Endodermal cell (in vitro differentiated cells): ENCODE measurements at regions not wholly inside any gene's neighbourhood (a gene's known extent, or its start where the extent isn't known, plus 50 kb on each side); places are given as distances from the start of the nearest gene placed in this dataset.

Experiments
- DNase-seq: peaks from one replicate; pipeline ENCODE4 v3.0.0-alpha.2; 2017
- H3K27ac ChIP-seq: 2 replicates; pipeline ENCODE4 v1.5.1; 2013; ENCODE audit warnings: mild to moderate bottlenecking, low read depth, low read length, moderate library complexity
- H3K27me3 ChIP-seq: 2 replicates; pipeline ENCODE4 v1.6.1; 2013; ENCODE audit warnings: mild to moderate bottlenecking, low read length, moderate library complexity; ENCODE audit not compliant: insufficient read depth, control insufficient read depth, poor library complexity, severe bottlenecking
- H3K36me3 ChIP-seq: 2 replicates; pipeline ENCODE4 v1.7.0; 2013; ENCODE audit warnings: mild to moderate bottlenecking, low read length, moderate library complexity; ENCODE audit not compliant: control insufficient read depth, insufficient read depth
- H3K4me1 ChIP-seq: one replicate; pipeline ENCODE4 v1.7.0; 2013; ENCODE audit warnings: low read length; ENCODE audit not compliant: control insufficient read depth, insufficient read depth
- H3K4me3 ChIP-seq: 2 replicates; pipeline ENCODE4 v1.5.1; 2013; ENCODE audit warnings: mild to moderate bottlenecking, low read length, moderate library complexity
- H3K9ac ChIP-seq: 2 replicates; pipeline ENCODE4 v1.6.1; 2013; ENCODE audit warnings: mild to moderate bottlenecking, low read length, moderate library complexity; ENCODE audit not compliant: poor library complexity, severe bottlenecking; ENCODE audit errors: extremely low read depth
- H3K9me3 ChIP-seq: 2 replicates; pipeline ENCODE4 v1.6.1; 2013; ENCODE audit warnings: mild to moderate bottlenecking, low read length, moderate library complexity; ENCODE audit not compliant: control insufficient read depth
- H3K27ac Mint-ChIP-seq: 2 replicates; pipeline ENCODE4 v1.8.0; 2020; ENCODE audit warnings: mixed read lengths
- H3K27me3 Mint-ChIP-seq: 2 replicates; pipeline ENCODE4 v1.8.0; 2021; ENCODE audit warnings: mild to moderate bottlenecking, mixed read lengths; ENCODE audit not compliant: insufficient read depth
- H3K36me3 Mint-ChIP-seq: 2 replicates; pipeline ENCODE4 v1.8.0; 2020; ENCODE audit warnings: low read depth, mixed read lengths
- H3K4me1 Mint-ChIP-seq: 2 replicates; pipeline ENCODE4 v1.8.0; 2020; ENCODE audit warnings: mixed read lengths
- H3K4me3 Mint-ChIP-seq: 2 replicates; pipeline ENCODE4 v1.8.0; 2020; ENCODE audit warnings: mild to moderate bottlenecking, moderate library complexity, mixed read lengths
- H3K9me3 Mint-ChIP-seq: 2 replicates; pipeline ENCODE4 v1.8.0; 2020; ENCODE audit warnings: mild to moderate bottlenecking, mixed read lengths
- WGBS, 2 experiments: methylation state at CpG; one replicate each; pipeline versions ENCODE4 v1.1.5 to v1.1.7; 2013; ENCODE audit warnings: missing lambda C conversion rate in 2 of 2, mixed read lengths in 1 of 2; ENCODE audit not compliant: insufficient coverage in 1 of 2, insufficient read length in 1 of 2; 5-methylcytosine and 5-hydroxymethylcytosine counted together
- TF ChIP-seq, protein P1 (sequence below): fragments of 200-600 bp; sonication (generic); conservative IDR thresholded peaks from 2 replicates; pipeline ENCODE4 v1.5.0; 2021; ENCODE audit warnings: antibody characterized with exemption, mild to moderate bottlenecking

DNA sequence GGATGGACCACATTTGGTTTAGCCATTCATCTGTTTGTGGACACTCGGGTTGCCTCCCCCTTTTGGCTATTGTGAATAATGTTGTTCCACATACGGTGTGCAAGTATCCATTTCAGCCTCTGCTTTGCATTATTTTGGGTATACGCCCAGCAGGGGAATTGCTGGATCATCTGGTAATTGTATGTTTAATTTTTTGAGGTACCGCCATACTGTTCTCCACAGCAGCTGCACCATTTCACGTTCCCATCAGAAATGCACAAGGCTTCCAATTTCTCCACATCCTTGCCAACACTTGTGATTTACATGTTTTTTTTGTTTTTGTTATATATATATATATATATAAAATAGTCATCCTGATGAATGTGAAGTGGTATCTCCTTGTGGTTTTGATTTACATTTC is 54.6 kb upstream of the TWIST2 start:
- no peaks in the 10 kb centered on the region for H3K9me3 ChIP-seq
- TF ChIP-seq, protein P1, sequence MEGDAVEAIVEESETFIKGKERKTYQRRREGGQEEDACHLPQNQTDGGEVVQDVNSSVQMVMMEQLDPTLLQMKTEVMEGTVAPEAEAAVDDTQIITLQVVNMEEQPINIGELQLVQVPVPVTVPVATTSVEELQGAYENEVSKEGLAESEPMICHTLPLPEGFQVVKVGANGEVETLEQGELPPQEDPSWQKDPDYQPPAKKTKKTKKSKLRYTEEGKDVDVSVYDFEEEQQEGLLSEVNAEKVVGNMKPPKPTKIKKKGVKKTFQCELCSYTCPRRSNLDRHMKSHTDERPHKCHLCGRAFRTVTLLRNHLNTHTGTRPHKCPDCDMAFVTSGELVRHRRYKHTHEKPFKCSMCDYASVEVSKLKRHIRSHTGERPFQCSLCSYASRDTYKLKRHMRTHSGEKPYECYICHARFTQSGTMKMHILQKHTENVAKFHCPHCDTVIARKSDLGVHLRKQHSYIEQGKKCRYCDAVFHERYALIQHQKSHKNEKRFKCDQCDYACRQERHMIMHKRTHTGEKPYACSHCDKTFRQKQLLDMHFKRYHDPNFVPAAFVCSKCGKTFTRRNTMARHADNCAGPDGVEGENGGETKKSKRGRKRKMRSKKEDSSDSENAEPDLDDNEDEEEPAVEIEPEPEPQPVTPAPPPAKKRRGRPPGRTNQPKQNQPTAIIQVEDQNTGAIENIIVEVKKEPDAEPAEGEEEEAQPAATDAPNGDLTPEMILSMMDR, result no peak
- H3K36me3 ChIP-seq, result no peaks in the 10 kb centered on the region
- DNase-seq, result no peak
- Mint-ChIP-seq H3K27ac (no peak overlapping the region), H3K9me3 (no peaks in the 10 kb centered on the region), H3K4me1 (no peaks in the 10 kb centered on the region), H3K4me3 (no peak overlapping the region), H3K36me3 (no peaks in the 10 kb centered on the region), H3K27me3 (peaks cover 10% of the 10 kb centered on the region)
- no peaks in the 10 kb centered on the region for H3K27me3 ChIP-seq
- 95 to 100% methylated on average over 1 to 5 of the region's 5 CpGs for WGBS, 2 experiments
- no peak overlapping the region for H3K4me3 ChIP-seq
- no peak overlapping the region for H3K27ac ChIP-seq
- H3K9ac ChIP-seq, result no peak overlapping the region
- H3K4me1 ChIP-seq, result no peaks in the 10 kb centered on the region

DNA sequence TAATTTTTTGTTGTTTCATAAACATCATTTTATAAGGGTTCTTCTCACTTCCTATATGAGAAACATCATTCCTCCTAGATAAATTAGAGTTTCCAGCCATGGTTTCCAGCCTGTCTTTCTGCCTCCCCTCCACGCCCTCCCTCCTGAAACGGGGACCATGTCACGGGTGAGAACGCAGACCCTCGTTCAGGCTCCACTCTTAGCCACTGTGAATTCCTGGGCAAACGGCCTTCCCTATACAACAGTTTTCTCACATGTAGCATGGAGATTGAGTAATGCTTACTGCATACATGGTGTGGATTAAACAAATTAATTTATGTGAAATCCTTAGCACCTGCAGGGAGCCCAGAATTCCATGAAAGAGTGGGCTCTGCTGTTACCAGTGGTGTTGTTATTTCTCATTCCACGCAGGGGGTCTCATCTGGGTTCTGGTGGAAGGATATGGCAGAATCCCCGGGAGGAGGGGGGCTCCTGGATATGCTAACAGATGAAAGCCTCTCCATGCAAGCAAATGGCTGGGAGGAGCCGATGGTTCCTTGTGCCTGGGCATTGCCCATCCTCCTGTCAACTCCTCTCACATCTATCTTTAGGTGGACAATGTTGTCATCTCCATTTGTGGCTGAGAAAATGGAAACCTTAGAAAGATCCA is 54.0 kb upstream of the TWIST2 start:
- 80 to 84% methylated on average over 1 to 8 of the region's 9 CpGs for WGBS, 2 experiments
- H3K36me3 Mint-ChIP-seq, result no peaks in the 10 kb centered on the region
- H3K9me3 ChIP-seq, result no peaks in the 10 kb centered on the region
- H3K9ac ChIP-seq, result no peak overlapping the region
- H3K36me3 ChIP-seq, result no peaks in the 10 kb centered on the region
- H3K27me3 Mint-ChIP-seq, result peaks cover 10% of the 10 kb centered on the region
- H3K4me1 Mint-ChIP-seq, result no peaks in the 10 kb centered on the region
- H3K4me3 Mint-ChIP-seq, result no peak overlapping the region
- H3K27ac Mint-ChIP-seq, result no peak overlapping the region
- H3K4me3 ChIP-seq, result no peak overlapping the region
- TF ChIP-seq, protein P1, result no peak
- H3K9me3 Mint-ChIP-seq, result no peaks in the 10 kb centered on the region
- no peaks in the 10 kb centered on the region for H3K27me3 ChIP-seq
- H3K27ac ChIP-seq, result no peak overlapping the region
- no peaks in the 10 kb centered on the region for H3K4me1 ChIP-seq
- DNase-seq, result no peak

DNA sequence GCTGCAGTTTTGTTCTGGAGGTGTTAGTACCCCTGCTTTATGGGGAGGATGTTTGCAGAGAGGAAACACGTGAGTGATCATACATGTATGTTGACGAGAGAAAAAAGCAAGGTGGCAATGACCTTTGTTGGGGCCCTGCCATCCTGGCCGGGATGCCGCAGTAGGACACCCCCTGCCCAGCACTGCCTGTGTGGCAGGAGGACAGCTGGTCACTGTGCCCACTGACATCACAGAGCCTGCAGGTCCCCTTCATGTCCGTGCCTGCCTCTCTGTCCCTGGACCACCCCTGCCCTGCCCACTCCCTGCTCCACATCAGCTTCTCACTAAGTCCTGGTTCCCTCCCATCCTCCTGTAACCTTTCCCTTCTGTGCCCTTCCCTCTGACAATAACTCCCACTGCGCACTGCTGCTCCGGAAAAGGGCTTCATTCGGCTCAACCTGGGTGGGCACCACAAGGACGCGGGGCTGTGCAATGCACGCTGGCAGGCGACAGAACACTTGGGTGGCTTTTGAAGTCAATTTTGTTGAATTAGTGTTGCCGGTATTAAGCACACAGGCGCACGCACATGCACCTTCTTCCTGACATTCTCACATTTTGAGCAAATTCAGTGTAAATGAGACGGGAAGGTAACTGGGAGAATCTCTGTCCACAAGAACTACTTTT is 51.5 kb upstream of the TWIST2 start:
- no peaks in the 10 kb centered on the region for H3K4me1 ChIP-seq
- no peak overlapping the region for H3K9ac ChIP-seq
- H3K4me3 ChIP-seq, result no peak overlapping the region
- H3K27ac ChIP-seq, result no peak overlapping the region
- H3K27me3 Mint-ChIP-seq, result peaks cover 10% of the 10 kb centered on the region
- H3K27me3 ChIP-seq, result no peaks in the 10 kb centered on the region
- no peaks in the 10 kb centered on the region for H3K9me3 ChIP-seq
- no peaks in the 10 kb centered on the region for H3K9me3 Mint-ChIP-seq
- no peak overlapping the region for H3K27ac Mint-ChIP-seq
- H3K4me3 Mint-ChIP-seq, result no peak overlapping the region
- no peaks in the 10 kb centered on the region for H3K36me3 ChIP-seq
- no peak for DNase-seq
- TF ChIP-seq, protein P1, result no peak
- H3K36me3 Mint-ChIP-seq, result no peaks in the 10 kb centered on the region
- no peaks in the 10 kb centered on the region for H3K4me1 Mint-ChIP-seq
- WGBS, 2 experiments, result 90 to 97% methylated on average over 5 to 16 of the region's 16 CpGs
